HG03060 (cell line): ENCODE measurements at regions not wholly inside any gene's neighbourhood (a gene's known extent, or its start where the extent isn't known, plus 50 kb on each side); places are given as distances from the start of the nearest gene placed in this dataset.
A peak's percentile ranks its signal among the peaks of the same experiment; 100 is the strongest.
"Not testable (repeated sequence)": the region's sequence is repeated elsewhere in the genome, so short reads cannot be mapped to it uniquely, and the experiment has no call there.

ENCODE experiments used
- ATAC-seq: cut with Tn5 transposase; IDR thresholded peaks from one replicate; pipeline ENCODE4 v1.9.1; 2021; ENCODE audit warnings: low read depth, moderate number of reproducible peaks; ENCODE audit not compliant: unreplicated experiment

- ATAC-seq, result not testable (repeated sequence)
Observed at GRCh38 chrX:134045372-134045771, 60.0 kb upstream of the GPC3 start.

GRCh38 chrX:134067107-134067506, 81.7 kb upstream of the GPC3 start:
- not testable (repeated sequence) for ATAC-seq

GRCh38 chrX:134071899-134072298, 86.5 kb upstream of the GPC3 start:
- not testable (repeated sequence) for ATAC-seq

GRCh38 chrX:134073341-134073740, 87.9 kb upstream of the GPC3 start:
- no peak for ATAC-seq

- no peak for ATAC-seq
Observed at GRCh38 chrX:134074151-134074550, 88.8 kb upstream of the GPC3 start.

GRCh38 chrX:134075894-134076718, 90.7 kb upstream of the GPC3 start:
- no peak for ATAC-seq

GRCh38 chrX:134095366-134095765, 110.0 kb upstream of the GPC3 start:
- no peak for ATAC-seq

- no peak for ATAC-seq
Observed at GRCh38 chrX:134101636-134102035, 116.2 kb upstream of the GPC3 start.

GRCh38 chrX:134115270-134115669, 121.7 kb upstream of the CCDC160 start:
- no peak for ATAC-seq

- no peak for ATAC-seq
Observed at GRCh38 chrX:134137341-134137740, 99.6 kb upstream of the CCDC160 start.

GRCh38 chrX:134139090-134139489, 97.9 kb upstream of the CCDC160 start:
- no peak for ATAC-seq

- no peak for ATAC-seq
Observed at GRCh38 chrX:134144231-134144630, 92.8 kb upstream of the CCDC160 start.

- no peak for ATAC-seq
Observed at GRCh38 chrX:134146493-134146892, 90.5 kb upstream of the CCDC160 start.

- ATAC-seq, result no peak
Observed at GRCh38 chrX:134148172-134148692, 88.8 kb upstream of the CCDC160 start.

GRCh38 chrX:134158821-134159512, 78.0 kb upstream of the CCDC160 start:
- ATAC-seq, result no peak

GRCh38 chrX:134161162-134161561, 75.8 kb upstream of the CCDC160 start:
- ATAC-seq, result peak; percentile 82

- no peak for ATAC-seq
Observed at GRCh38 chrX:134162032-134162431, 75.0 kb upstream of the CCDC160 start.

GRCh38 chrX:134163836-134164235, 73.1 kb upstream of the CCDC160 start:
- ATAC-seq, result no peak

GRCh38 chrX:134167591-134168203, 69.3 kb upstream of the CCDC160 start:
- no peak for ATAC-seq

- no peak for ATAC-seq
Observed at GRCh38 chrX:134171661-134172587, 65.1 kb upstream of the CCDC160 start.
